Hematopoietic multipotent progenitor cell (in vitro differentiated cells): ENCODE measurements at regions not wholly inside any gene's neighbourhood (a gene's known extent, or its start where the extent isn't known, plus 50 kb on each side); places are given as distances from the start of the nearest gene placed in this dataset.
"Not testable (repeated sequence)": the region's sequence is repeated elsewhere in the genome, so short reads cannot be mapped to it uniquely, and the experiment has no call there.

Experiments
- DNase-seq, 3 donors: peaks; one replicate each; pipeline ENCODE4 v3.0.0-alpha.2; 2011 to 2015; ENCODE audit warnings: low read depth in 2 of 3, low spot score in 2 of 3

DNA sequence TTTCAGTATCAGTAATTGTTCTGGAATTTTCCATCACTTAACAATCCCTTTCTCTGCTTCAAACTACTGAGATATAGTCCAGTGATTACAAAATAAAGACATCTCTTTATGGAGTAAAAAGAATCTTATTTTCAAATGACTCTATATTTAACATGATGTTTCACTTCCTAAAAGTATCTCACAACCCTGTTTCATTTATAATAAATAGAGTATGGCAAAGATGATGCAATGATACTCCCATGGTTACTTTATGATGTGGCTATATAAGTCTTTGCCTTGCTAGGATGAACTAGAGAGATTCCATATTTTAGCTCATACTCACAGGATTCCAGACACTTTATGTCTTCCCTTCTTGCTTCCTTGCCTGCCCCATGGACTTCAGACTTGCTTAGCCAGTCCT lies 953.5 kb upstream of the MDGA2 start:
- no peak for DNase-seq

- DNase-seq = no peak
These were observed 947.6 kb upstream of the MDGA2 start for GRCh38 chr14:48622980-48623379.

DNA sequence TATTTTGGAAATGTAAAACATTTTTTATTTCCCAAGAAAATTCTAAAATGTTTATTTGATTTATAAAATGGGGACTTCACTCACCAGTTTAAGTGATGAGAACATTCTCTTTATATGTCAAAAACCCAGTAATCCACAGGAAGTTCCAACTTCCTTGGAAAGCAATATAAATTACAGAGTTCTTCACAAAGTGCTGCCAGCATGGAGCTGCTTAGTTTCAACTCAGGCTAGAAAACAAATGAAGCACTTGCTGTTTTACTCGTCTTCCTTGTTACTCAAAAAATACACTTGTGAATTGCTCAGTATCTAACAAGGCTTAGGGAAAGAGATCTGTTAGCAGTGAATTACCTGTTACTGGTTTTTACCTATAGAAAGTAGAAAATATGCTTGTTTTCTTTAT lies 942.7 kb upstream of the MDGA2 start:
- no peak for DNase-seq

DNA sequence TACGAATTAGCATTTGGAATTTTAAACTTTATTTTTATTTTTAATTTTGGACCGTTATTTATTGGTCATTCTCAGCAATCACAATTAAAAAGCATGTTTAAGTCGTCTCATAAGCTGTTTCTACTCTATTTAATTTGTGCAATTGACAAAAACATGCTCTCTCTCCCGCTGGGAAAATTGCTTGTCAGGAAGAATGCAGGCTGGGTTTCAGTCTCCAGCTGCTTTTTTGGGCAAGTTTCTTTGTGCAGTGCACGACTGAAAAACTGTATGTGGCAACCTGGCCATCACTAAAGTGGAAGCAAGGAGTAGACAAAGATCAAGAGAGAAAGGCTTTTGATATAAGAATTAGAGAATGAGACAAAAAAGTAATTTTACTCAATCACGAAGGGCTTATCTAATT lies 941.5 kb upstream of the MDGA2 start:
- DNase-seq = no peak

DNA sequence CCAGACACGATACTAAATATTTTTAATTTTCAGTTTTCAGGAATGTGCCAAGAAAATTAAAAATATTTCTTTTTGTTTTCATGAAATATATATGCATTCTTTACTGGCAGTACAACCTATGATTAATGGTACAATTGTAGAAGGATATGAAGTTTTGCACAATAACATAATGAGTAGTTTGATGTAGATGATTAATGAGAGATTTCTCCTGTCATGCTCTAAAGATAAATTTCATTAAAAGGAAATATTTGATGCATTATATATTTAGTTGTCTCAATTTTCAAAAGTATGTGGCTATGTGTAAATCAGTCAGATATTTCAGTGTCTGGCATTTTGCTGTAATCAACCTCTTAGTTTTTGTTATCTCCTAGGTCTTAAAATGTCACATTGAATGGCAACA lies 940.2 kb upstream of the MDGA2 start:
- DNase-seq = no peak

DNA sequence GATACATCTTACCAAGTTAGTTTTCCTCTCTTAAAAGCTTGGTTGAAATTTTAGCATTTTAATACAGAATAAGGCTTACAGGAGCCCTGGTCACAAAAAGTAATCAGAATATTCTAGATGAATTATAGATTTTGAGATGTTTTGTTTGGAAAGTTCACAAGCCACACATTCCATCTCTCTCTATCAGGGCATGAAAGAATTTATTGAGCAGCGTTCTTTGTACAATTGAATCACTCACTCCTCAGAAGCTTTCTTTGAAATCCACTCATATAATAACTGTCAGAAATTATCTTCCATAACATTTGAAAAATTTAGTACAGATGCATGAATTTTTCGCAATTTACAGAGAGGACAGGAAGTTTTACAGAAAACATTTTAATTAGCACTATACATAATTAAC lies 938.6 kb upstream of the MDGA2 start:
- DNase-seq = no peak

GRCh38 chr14:48606960-48607359 lies 931.6 kb upstream of the MDGA2 start:
- DNase-seq = not testable (repeated sequence)

DNA sequence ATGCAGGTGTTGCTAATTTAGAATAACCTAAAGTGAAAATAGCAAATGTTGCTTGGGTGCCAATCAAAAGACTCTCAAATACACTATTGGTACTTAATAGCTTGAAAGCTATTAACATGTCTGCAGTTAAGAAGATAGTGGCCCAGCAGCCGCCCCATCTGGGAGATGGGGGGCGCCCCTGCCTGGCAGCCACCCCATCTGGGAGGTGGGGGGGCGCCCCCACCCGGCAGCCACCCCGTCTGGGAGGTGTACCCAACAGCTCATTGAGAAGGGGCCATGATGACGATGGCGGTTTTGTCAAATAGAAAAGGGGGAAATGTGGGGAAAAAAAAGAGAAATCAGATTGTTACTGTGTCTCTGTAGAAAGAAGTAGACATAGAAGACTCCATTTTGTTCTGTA lies 923.1 kb upstream of the MDGA2 start:
- DNase-seq = no peak

DNA sequence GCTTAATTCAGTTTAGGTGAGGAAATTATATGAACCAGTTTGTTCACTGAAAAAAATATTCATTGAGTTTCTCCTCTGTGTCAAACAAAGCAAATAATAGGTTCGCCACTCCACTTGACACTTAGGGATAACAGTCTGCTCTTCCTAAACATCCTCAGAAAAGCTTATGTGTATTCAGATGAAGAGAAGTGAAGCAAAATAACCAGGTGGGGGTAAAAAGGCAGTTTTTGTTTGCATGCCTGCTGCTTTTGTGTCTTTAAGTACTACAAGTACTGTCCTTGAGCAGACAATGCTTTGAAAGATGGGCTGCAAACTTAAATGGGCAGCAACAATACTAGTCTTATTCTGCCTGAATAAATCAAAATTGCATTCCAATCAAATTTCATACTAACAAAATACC lies 910.7 kb upstream of the MDGA2 start:
- DNase-seq = no peak

DNA sequence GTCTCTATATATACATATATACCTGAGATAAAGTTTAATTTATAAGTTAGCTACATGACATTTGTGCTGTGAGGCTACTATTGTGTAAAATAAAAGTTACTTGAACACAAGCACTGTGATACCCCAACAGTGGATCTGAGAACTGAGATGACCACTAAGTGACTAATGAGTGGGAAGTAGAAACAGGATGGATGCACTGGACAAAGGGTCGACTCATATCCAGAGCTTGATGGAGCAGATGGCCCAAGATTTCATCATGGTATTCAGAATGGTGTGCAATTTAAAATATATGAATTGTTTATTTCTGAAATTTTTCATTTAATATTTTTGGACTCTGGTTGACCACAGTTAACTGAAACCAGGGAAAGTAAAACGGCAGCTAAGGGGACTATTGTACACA lies 908.6 kb upstream of the MDGA2 start:
- no peak for DNase-seq

DNA sequence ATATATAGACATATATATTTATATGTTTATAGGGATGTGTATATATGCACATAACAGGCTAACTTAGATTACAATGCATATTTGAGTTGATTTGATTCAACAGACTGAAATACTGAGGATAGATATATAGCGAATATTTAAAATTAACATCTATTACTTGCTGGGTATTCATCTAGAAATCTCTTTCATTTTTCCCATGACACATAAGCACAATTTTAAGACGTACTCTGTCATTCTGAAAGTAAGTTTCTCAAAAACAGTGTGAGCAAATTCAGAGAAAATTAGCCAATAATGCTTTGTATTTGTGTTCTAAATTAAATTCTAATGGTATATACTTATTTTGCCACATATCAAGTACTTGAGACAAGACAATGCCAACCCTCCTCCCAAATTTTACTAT lies 907.5 kb upstream of the MDGA2 start:
- no peak for DNase-seq

- no peak for DNase-seq
These were observed 905.3 kb upstream of the MDGA2 start for GRCh38 chr14:48580692-48581091.

DNA sequence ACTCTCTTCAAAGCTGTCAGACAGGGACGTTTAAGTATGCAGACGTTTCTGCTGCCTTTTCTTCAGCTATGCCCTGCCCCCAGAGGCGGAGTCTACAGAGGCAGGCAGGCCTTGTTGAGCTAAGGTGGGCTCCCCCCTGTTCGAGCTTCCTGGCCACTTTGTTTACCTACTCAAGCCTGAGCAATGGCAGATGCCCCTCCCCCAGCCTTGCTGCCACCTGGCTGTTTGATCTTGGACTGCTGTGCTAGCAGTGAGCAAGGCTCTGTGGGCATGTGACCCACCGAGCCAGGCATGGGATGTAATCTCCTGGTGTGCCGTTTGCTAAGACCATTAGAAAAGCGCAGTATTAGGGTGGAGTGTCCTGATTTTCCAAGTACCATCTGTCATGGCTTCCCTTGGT lies 900.4 kb upstream of the MDGA2 start:
- no peak for DNase-seq

- DNase-seq = no peak
These were observed 893.3 kb upstream of the MDGA2 start for GRCh38 chr14:48568688-48569087.

DNA sequence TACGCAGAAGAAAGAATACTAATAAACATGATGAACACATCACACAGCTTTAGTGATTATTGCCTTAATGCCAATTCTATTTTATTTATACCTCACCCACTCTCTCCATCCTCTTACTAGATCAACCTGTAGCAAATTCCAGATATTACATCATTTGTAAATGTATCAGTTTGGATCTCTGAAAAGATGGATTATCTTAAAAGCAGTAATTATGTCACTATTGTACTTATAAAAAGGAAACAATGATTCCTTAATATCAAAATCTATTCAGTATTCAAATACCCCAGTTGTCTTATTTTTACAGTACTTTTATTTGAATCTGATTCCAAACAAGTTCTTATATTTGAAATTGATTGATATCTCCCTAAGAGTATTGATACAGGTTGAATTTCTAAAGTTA lies 892.8 kb upstream of the MDGA2 start:
- DNase-seq = no peak

- no peak for DNase-seq
These were observed 888.1 kb upstream of the MDGA2 start for GRCh38 chr14:48563489-48563888.

- not testable (repeated sequence) for DNase-seq
These were observed 886.0 kb upstream of the MDGA2 start for GRCh38 chr14:48561438-48561837.

GRCh38 chr14:48560421-48560820 lies 885.0 kb upstream of the MDGA2 start:
- no peak for DNase-seq

DNA sequence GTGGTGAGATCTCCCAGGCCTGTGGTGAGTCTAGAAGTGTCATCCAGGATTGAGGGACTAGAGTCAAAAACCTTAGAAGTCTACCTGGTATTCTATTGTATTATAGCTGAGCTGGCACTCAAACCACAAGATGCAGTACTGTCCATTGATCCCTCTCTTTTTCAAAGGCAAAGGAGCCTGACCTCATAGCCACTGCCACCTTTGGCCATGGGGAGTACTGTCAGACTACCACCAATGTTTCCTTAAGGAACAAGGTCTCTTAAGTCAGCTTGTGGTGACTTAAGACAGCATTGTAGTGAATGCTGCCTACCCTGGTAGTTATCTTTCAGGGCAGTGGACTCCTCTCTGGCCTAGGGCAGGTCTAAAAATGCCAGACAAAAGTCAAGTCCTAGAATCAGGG lies 878.0 kb upstream of the MDGA2 start:
- DNase-seq = no peak

- no peak for DNase-seq
These were observed 871.6 kb upstream of the MDGA2 start for GRCh38 chr14:48546996-48547395.

DNA sequence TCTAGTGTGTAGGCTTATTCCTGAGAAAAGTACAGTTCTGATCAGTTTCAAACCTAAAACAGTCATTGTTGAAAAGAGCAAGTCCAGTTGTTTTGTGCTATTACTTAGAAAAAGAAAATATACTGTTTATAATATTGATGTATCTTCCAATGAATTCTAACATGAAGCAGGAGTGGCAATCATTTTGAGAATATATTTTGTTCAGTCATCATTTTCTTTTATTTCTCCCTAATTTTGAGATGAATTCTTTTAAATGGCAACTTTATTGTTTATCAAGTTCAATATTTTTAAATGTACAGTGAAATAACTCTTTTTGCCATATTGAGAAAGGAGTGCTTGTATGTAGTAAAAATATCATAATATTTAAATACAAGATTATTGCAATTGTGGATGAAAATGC lies 862.2 kb upstream of the MDGA2 start:
- DNase-seq = no peak

DNA sequence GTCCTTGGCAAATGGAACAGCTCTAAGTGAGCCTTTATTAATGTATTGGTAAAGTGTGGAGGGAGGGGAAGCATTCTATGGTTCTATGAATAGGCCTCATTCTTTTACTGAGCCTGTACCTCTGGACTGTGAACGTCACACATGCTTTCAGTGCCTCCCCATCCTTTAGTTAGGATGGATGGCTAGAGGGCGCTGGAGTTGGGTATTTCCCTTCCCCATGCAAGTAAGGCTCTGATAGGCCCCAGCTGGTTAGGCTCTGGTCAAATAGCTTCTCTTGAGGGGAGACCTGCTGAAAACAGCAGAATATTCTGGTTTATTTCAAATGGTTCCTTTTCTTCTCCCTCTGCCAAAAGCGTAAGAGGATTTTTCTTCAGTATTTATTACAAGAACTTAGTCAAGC lies 860.9 kb upstream of the MDGA2 start:
- DNase-seq = no peak

DNA sequence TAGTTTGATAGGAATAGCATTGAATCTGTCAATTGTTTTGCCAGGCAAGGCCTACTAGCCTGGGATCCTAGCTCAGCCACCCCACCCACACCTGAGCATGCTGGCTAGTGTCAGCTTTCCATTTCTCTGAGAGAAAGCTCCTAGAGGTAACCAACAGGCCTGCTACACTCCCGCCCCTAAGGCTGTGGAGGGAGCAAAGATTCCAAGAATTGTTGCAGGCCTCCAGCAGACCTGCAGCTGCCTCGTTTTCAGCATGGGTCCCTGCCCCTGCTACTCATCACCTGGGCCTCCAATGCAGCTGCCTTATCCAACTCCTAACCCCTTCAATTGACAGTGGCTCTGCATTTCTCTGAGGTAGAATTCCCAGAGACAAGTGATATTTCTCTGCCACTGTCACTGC lies 852.4 kb upstream of the MDGA2 start:
- no peak for DNase-seq

- no peak for DNase-seq
These were observed 850.9 kb upstream of the MDGA2 start for GRCh38 chr14:48526307-48526706.
